ENCODE measurements at regions not wholly inside any gene's neighbourhood (a gene's known extent, or its start where the extent isn't known, plus 50 kb on each side); places are given as distances from the start of the nearest gene placed in this dataset.

- TF ChIP-seq CTCF (conservative IDR thresholded peaks at IDR 0.05; ENCODE audit: low read depth, low read length) (no peak), EZH2phosphoT487 (IDR thresholded peaks at IDR 0.05; ENCODE audit: borderline replicate concordance, low read length) (no peak)
These were observed 181.1 kb upstream of the HS3ST1 start for GRCh38 chr4:11609751-11610150.

Data from PC-3 (cell line).